SU-DHL-6 (cell line): ENCODE measurements at regions not wholly inside any gene's neighbourhood (a gene's known extent, or its start where the extent isn't known, plus 50 kb on each side); places are given as distances from the start of the nearest gene placed in this dataset.

Experiments
- CTCF ChIP-seq: fragments of 200-600 bp; sonication (generic); IDR thresholded peaks from one replicate; pipeline ENCODE4 v1.5.1; 2017; ENCODE audit warnings: antibody characterized with exemption, mild to moderate bottlenecking, low read length, moderate library complexity; ENCODE audit not compliant: insufficient read depth, poor library complexity, severe bottlenecking
- EZH2phosphoT487 ChIP-seq: fragments of 200-600 bp; sonication (generic), shearing (Covaris generic); conservative IDR thresholded peaks from 2 replicates; pipeline ENCODE4 v1.6.1; 2018; ENCODE audit warnings: mild to moderate bottlenecking, antibody characterized with exemption, low read length, moderate library complexity, mixed read lengths

- TF ChIP-seq CTCF (no peak), EZH2phosphoT487 (no peak)
Observed at GRCh38 chr6:8993111-8993510, 557.8 kb upstream of the SLC35B3 start.
